ENCODE measurements at regions not wholly inside any gene's neighbourhood (a gene's known extent, or its start where the extent isn't known, plus 50 kb on each side); places are given as distances from the start of the nearest gene placed in this dataset.
"Not testable (repeated sequence)": the region's sequence is repeated elsewhere in the genome, so short reads cannot be mapped to it uniquely, and the experiment has no call there.

DNA sequence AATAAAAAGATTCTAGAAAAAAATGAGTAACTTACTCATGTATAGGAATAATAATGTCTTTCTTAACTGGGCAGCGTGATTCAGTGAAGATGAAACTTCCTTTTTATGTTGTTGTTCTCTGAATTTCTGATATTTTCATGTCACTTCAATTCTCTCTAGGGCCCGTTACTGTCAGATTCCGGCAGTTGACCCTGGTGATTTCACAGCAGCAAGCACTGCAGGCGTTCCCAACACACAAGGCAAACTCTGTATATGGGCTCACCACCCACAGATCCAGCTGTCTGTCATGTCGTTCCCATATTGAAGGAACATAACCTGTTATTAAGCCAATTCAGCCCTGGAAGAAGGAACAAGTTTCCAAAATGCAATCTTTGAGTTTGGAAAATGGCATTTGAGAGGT lies 288.3 kb upstream of the GALNTL6 start:
- DNase-seq (ENCODE audit: low read depth): no peak
- no peak overlapping the region for H3K4me3 ChIP-seq (ENCODE audit: low read depth, low read length)
- TF ChIP-seq CTCF (IDR thresholded peaks at IDR 0.05; ENCODE audit: insufficient read depth, low read length): no peak

- DNase-seq (ENCODE audit: low read depth): no peak
- TF ChIP-seq CTCF (IDR thresholded peaks at IDR 0.05; ENCODE audit: insufficient read depth, low read length): no peak
- H3K4me3 ChIP-seq (ENCODE audit: low read depth, low read length): no peak overlapping the region
Observed at GRCh38 chr4:171521726-171522125, 291.5 kb upstream of the GALNTL6 start.

DNA sequence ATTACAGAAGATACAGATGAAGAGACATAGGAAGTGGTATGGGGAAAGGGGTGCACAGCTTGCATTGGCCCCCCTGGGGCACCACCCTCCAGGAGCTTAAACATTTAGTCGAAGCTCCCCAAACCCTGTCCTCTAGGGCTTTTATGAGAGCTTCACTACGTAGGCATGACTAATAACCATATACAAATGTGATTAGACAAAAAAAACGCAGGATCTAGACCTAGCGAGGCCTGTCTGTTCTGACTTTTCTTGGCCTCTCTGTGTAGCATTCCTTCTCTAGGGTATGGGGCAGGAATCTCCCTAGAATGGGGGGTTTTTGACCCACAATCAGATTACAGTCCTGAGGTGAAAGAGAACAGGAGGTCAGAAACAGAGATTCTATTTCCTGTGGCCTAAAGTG lies 293.7 kb upstream of the GALNTL6 start:
- TF ChIP-seq CTCF (IDR thresholded peaks at IDR 0.05; ENCODE audit: insufficient read depth, low read length): no peak
- H3K4me3 ChIP-seq (ENCODE audit: low read depth, low read length): no peak overlapping the region
- no peak for DNase-seq (ENCODE audit: low read depth)

- H3K4me3 ChIP-seq (ENCODE audit: low read depth, low read length): no peak overlapping the region
- no peak for TF ChIP-seq CTCF (IDR thresholded peaks at IDR 0.05; ENCODE audit: insufficient read depth, low read length)
- DNase-seq (ENCODE audit: low read depth): no peak
Observed at GRCh38 chr4:171517883-171518282, 295.3 kb upstream of the GALNTL6 start.

DNA sequence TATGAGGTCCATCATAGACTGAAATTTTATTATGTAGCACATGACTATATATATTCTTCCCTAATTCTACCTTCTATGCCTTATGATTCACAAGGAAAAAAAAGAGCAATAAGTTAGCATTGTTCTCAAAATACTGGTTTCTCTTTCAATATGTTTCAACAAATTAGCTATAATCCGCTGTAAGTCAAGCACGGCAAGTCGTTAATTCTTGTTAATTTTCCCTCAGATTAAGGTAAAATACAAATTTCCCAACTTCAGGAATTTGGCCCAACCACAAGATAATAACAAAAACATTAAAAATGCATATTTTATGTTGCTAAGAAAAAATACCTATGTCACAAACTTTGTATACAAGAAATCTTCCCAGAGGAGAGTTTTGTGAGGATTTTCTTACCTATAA lies 296.5 kb upstream of the GALNTL6 start:
- H3K4me3 ChIP-seq (ENCODE audit: low read depth, low read length): no peak overlapping the region
- no peak for DNase-seq (ENCODE audit: low read depth)
- no peak for TF ChIP-seq CTCF (IDR thresholded peaks at IDR 0.05; ENCODE audit: insufficient read depth, low read length)

DNA sequence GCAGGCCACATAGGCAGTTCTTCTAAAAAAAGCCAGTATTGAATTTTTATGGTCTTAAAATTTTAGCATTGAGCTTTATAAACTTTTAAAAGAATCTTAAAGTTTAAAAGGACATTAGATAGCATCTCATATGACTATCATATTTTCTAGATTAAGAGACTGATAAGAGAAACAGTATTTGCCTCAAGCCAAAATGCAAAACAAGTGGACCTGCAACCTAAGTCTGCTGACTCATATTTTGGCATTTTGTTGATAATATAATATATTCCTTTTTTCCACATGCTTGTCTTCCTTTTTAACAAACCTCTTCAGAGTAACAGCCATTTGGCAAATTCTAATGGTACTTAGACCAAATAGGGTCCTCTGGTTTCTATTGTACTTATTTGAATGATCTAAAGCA lies 328.5 kb upstream of the GALNTL6 start:
- TF ChIP-seq CTCF (IDR thresholded peaks at IDR 0.05; ENCODE audit: insufficient read depth, low read length): no peak
- DNase-seq (ENCODE audit: low read depth): no peak
- H3K4me3 ChIP-seq (ENCODE audit: low read depth, low read length): no peak overlapping the region

DNA sequence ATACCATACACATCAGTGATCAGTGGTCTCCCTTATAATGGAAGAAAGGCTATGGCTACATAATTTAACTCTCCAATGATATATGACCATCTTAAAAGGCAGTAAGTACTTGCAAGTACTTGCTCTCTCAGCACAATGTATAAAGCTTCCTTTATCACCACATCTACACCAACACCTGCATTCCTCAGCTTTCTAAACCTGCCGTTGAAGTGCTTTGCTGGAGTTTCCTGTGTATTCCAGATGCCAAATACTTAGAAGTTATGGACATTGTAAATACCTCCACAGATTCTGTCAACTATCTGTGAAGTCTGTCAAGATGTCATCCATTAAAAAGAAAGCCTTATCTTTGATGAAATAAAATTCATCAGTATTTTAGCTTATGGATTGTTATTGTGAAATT lies 335.0 kb upstream of the GALNTL6 start:
- TF ChIP-seq CTCF (IDR thresholded peaks at IDR 0.05; ENCODE audit: insufficient read depth, low read length): no peak
- no peak for DNase-seq (ENCODE audit: low read depth)
- H3K4me3 ChIP-seq (ENCODE audit: low read depth, low read length): no peak overlapping the region

DNA sequence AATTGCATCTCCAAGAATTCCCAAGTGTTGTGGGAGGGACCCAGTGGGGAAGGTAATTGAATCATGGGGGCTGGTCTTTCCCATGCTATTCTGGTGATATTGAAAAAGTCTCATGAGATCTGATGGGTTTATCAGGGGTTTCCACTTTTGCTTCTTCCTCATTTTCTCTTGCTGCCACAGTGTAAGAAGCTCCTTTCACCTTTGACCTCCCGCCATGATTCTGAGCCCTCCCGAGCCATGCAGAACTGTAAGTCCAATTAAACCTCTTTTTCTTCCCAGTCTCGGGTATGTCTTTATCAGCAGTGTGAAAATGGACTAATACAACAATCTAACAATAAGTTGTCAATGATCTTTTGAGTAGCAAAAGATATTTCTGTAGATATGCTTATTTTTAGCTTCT lies 338.1 kb upstream of the GALNTL6 start:
- DNase-seq (ENCODE audit: low read depth); H3K4me3 ChIP-seq (ENCODE audit: low read depth, low read length): not testable (repeated sequence)
